MCF 10A (cell line): ENCODE measurements at regions not wholly inside any gene's neighbourhood (a gene's known extent, or its start where the extent isn't known, plus 50 kb on each side); places are given as distances from the start of the nearest gene placed in this dataset.

ENCODE experiments used
- BruUV-seq: library from RNA; stranded (reverse); fragments of 400-500 nt; replicated peaks from 2 replicates; lab custom pipeline; 2021; lab: Mats Ljungman, UMichigan
- CTCF ChIA-PET: fragments of 300-600 bp; sonication (Branson Sonifier 250); formaldehyde crosslinking; extraction: SDS; loops from one replicate; lab custom pipeline; 2021; ENCODE audit warnings: antibody characterized with exemption, inconsistent platforms; lab: Yijun Ruan, JAX
- POLR2A ChIA-PET: fragments of 300-600, 350-650 bp; sonication (Branson Sonifier 250); formaldehyde crosslinking; extraction: SDS; loops from one replicate; lab custom pipeline; 2020; ENCODE audit warnings: antibody characterized with exemption, inconsistent platforms; lab: Yijun Ruan, JAX
- DNase-seq: peaks from one replicate; pipeline ENCODE4 v3.0.0-alpha.2; 2018; ENCODE audit not compliant: unreplicated experiment
- H3K27ac Mint-ChIP-seq: one replicate; pipeline ENCODE4 v1.8.0; 2022; ENCODE audit warnings: mild to moderate bottlenecking, low read depth, mixed read lengths; ENCODE audit not compliant: unreplicated experiment
- H3K27me3 Mint-ChIP-seq: one replicate; pipeline ENCODE4 v1.8.0; 2022; ENCODE audit warnings: mixed read lengths; ENCODE audit not compliant: insufficient read depth, unreplicated experiment
- H3K36me3 Mint-ChIP-seq: one replicate; pipeline ENCODE4 v1.8.0; 2022; ENCODE audit warnings: mild to moderate bottlenecking, moderate library complexity, mixed read lengths; ENCODE audit not compliant: insufficient read depth, unreplicated experiment
- H3K4me1 Mint-ChIP-seq: one replicate; pipeline ENCODE4 v1.8.0; 2022; ENCODE audit warnings: mixed read lengths; ENCODE audit not compliant: insufficient read depth, unreplicated experiment
- H3K4me3 Mint-ChIP-seq: one replicate; pipeline ENCODE4 v1.8.0; 2022; ENCODE audit warnings: mild to moderate bottlenecking, moderate library complexity, mixed read lengths; ENCODE audit not compliant: unreplicated experiment
- H3K9me3 Mint-ChIP-seq: one replicate; pipeline ENCODE4 v1.8.0; 2022; ENCODE audit warnings: mixed read lengths; ENCODE audit not compliant: unreplicated experiment
- CTCF ChIP-seq: fragments of 200-600 bp; IDR thresholded peaks from one replicate; pipeline ENCODE4 v1.8.0; 2022; ENCODE audit warnings: antibody characterized with exemption, mild to moderate bottlenecking; ENCODE audit not compliant: unreplicated experiment
- intact Hi-C: fragments of 100-400 bp; cut with micrococcal nuclease; formaldehyde crosslinking; loops from 2 replicates; pipeline ENCODE4 v1.14.1; 2022

GRCh38 chr12:66774929-66775328 lies 96.1 kb upstream of the GRIP1 start:
- TF ChIP-seq CTCF: no peak
- H3K9me3 Mint-ChIP-seq: no peaks in the 10 kb centered on the region
- no peak overlapping the region for H3K27ac Mint-ChIP-seq
- POLR2A ChIA-PET: no interaction called here
- no peak overlapping the region for H3K4me3 Mint-ChIP-seq
- H3K27me3 Mint-ChIP-seq: peaks cover 28% of the 10 kb centered on the region
- H3K36me3 Mint-ChIP-seq: no peaks in the 10 kb centered on the region
- BruUV-seq: no TSS peak
- H3K4me1 Mint-ChIP-seq: no peaks in the 10 kb centered on the region
- intact Hi-C loops: no loop called here
- CTCF ChIA-PET: interaction anchor here (0.9 kb wide), 1 partner anchor 86 kb away, joined by 3 read pairs; no protein-coding TSS in a partner anchor
- no peak for DNase-seq

- Mint-ChIP-seq H3K27me3 (peaks cover 28% of the 10 kb centered on the region), H3K27ac (no peak overlapping the region), H3K4me3 (no peak overlapping the region), H3K9me3 (no peaks in the 10 kb centered on the region), H3K4me1 (no peaks in the 10 kb centered on the region), H3K36me3 (no peaks in the 10 kb centered on the region)
- CTCF ChIA-PET: no interaction called here
- no TSS peak for BruUV-seq
- TF ChIP-seq CTCF: no peak
- POLR2A ChIA-PET: no interaction called here
- DNase-seq: no peak
- intact Hi-C loops: no loop called here
These were observed 97.0 kb upstream of the GRIP1 start for GRCh38 chr12:66775871-66776270.

GRCh38 chr12:66776974-66777373 lies 98.1 kb upstream of the GRIP1 start:
- intact Hi-C loops: no loop called here
- H3K36me3 Mint-ChIP-seq: no peaks in the 10 kb centered on the region
- ChIA-PET CTCF (interaction anchor here (0.6 kb wide), 1 partner anchor 226 kb away, joined by 3 read pairs; no protein-coding TSS in a partner anchor), POLR2A (interaction anchor here (0.7 kb wide), 1 partner anchor 129 kb away, joined by 3 read pairs; no protein-coding TSS in a partner anchor)
- peaks cover 28% of the 10 kb centered on the region for H3K27me3 Mint-ChIP-seq
- H3K4me3 Mint-ChIP-seq: no peak overlapping the region
- H3K4me1 Mint-ChIP-seq: no peaks in the 10 kb centered on the region
- no peak for TF ChIP-seq CTCF
- DNase-seq: no peak
- no TSS peak for BruUV-seq
- H3K27ac Mint-ChIP-seq: no peak overlapping the region
- H3K9me3 Mint-ChIP-seq: no peaks in the 10 kb centered on the region

GRCh38 chr12:66779466-66779865 lies 100.6 kb upstream of the GRIP1 start:
- ChIA-PET POLR2A (no interaction called here), CTCF (interaction anchor here (0.6 to 0.8 kb wide), 2 partner anchors 81 to 545 kb away, joined by 4 read pairs; no protein-coding TSS in a partner anchor)
- intact Hi-C loops: no loop called here
- no peak overlapping the region for H3K27ac Mint-ChIP-seq
- H3K27me3 Mint-ChIP-seq: peaks cover 28% of the 10 kb centered on the region
- TF ChIP-seq CTCF: no peak
- no TSS peak for BruUV-seq
- H3K36me3 Mint-ChIP-seq: peaks cover under 1% of the 10 kb centered on the region
- no peaks in the 10 kb centered on the region for H3K4me1 Mint-ChIP-seq
- no peak overlapping the region for H3K4me3 Mint-ChIP-seq
- DNase-seq: no peak
- no peaks in the 10 kb centered on the region for H3K9me3 Mint-ChIP-seq
